ENCODE measurements at regions not wholly inside any gene's neighbourhood (a gene's known extent, or its start where the extent isn't known, plus 50 kb on each side); places are given as distances from the start of the nearest gene placed in this dataset.

GRCh38 chr1:229025576-229025975, 245.3 kb upstream of the RAB4A start:
- TF ChIP-seq CTCF (IDR thresholded peaks at IDR 0.05; ENCODE audit: low read depth, low read length): no peak
- H3K27ac ChIP-seq (ENCODE audit: low read depth, low read length): no peak overlapping the region
- H3K9me3 ChIP-seq (ENCODE audit: control insufficient read depth, insufficient read depth, low read length): no peaks in the 10 kb centered on the region
- no peak overlapping the region for H3K4me3 ChIP-seq (ENCODE audit: low read depth, low read length)
- no peak for DNase-seq (ENCODE audit: low read depth, low spot score)
- no peaks in the 10 kb centered on the region for H3K27me3 ChIP-seq (ENCODE audit: control insufficient read depth, insufficient read depth, low read length)
- ChIA-PET POLR2A (no interaction called here), CTCF (no interaction called here)

DNA sequence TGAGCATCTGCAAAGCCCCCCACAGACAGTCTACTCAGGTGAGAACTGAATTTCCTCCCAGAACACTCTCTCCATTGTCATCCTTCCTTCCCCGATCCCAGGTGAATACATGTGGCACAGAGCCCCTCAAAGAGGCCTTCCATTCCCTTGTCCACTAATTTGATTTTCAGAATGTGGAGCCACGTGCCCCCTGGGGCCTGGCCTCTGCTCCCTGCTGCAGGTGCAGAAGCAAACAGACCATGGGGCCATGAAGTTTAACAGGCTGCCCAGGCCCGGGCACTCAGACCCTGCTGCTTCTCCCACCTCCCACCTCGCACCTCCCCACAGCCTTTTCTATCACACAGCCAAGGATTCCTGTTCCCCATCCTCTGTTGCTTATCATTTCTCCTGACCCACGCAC, 243.8 kb upstream of the RAB4A start:
- Histone ChIP-seq H3K27me3 (ENCODE audit: control insufficient read depth, insufficient read depth, low read length) (no peaks in the 10 kb centered on the region), H3K9me3 (ENCODE audit: control insufficient read depth, insufficient read depth, low read length) (no peaks in the 10 kb centered on the region), H3K27ac (ENCODE audit: low read depth, low read length) (no peak overlapping the region), H3K4me3 (ENCODE audit: low read depth, low read length) (no peak overlapping the region)
- TF ChIP-seq CTCF (IDR thresholded peaks at IDR 0.05; ENCODE audit: low read depth, low read length): no peak
- CTCF ChIA-PET: interaction anchor here (0.6 kb wide), 1 partner anchor 1496 kb away, joined by 4 read pairs; no protein-coding TSS in a partner anchor
- no peak for DNase-seq (ENCODE audit: low read depth, low spot score)
- POLR2A ChIA-PET: no interaction called here

DNA sequence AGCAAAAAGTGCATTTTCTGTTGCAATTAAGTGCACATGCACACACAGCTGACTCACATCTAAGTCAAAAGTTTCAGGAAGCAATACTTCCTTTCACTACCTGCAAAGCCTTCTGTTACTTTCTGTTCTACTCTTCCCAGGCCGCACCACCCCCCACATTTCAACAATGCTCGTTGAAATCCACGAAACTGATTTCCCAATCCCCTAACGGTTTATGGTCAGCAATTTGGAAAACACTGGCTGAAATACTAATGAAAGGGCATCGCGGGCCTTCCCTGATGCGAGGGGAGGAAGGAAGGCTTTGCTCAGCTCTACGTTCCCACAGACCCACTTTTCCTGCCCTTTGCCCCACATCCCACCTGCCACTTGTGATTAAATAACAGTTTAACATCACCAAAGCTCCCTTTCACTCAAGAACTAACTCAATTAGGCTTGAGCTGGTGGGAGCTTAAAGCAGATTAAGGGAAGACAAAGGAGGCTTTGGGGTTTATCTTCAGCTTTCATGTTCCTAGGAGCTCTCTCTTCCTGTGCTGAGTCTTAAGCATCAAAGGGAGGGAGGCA, 243.2 kb upstream of the RAB4A start:
- ChIA-PET POLR2A (no interaction called here), CTCF (interaction anchor here (0.5 to 0.6 kb wide), 2 partner anchors 1131 to 1496 kb away, joined by 3 to 4 read pairs; no protein-coding TSS in a partner anchor)
- TF ChIP-seq CTCF (IDR thresholded peaks at IDR 0.05; ENCODE audit: low read depth, low read length): no peak
- H3K27me3 ChIP-seq (ENCODE audit: control insufficient read depth, insufficient read depth, low read length): peaks cover 2% of the 10 kb centered on the region
- no peaks in the 10 kb centered on the region for H3K9me3 ChIP-seq (ENCODE audit: control insufficient read depth, insufficient read depth, low read length)
- no peak for DNase-seq (ENCODE audit: low read depth, low spot score)
- no peak overlapping the region for H3K4me3 ChIP-seq (ENCODE audit: low read depth, low read length)
- H3K27ac ChIP-seq (ENCODE audit: low read depth, low read length): no peak overlapping the region

GRCh38 chr1:229028544-229028943, 242.4 kb upstream of the RAB4A start:
- POLR2A ChIA-PET: no interaction called here
- Histone ChIP-seq H3K27me3 (ENCODE audit: control insufficient read depth, insufficient read depth, low read length) (peaks cover 2% of the 10 kb centered on the region), H3K9me3 (ENCODE audit: control insufficient read depth, insufficient read depth, low read length) (no peaks in the 10 kb centered on the region), H3K4me3 (ENCODE audit: low read depth, low read length) (no peak overlapping the region), H3K27ac (ENCODE audit: low read depth, low read length) (no peak overlapping the region)
- DNase-seq (ENCODE audit: low read depth, low spot score): no peak
- CTCF ChIA-PET: no interaction called here
- TF ChIP-seq CTCF (IDR thresholded peaks at IDR 0.05; ENCODE audit: low read depth, low read length): no peak

DNA sequence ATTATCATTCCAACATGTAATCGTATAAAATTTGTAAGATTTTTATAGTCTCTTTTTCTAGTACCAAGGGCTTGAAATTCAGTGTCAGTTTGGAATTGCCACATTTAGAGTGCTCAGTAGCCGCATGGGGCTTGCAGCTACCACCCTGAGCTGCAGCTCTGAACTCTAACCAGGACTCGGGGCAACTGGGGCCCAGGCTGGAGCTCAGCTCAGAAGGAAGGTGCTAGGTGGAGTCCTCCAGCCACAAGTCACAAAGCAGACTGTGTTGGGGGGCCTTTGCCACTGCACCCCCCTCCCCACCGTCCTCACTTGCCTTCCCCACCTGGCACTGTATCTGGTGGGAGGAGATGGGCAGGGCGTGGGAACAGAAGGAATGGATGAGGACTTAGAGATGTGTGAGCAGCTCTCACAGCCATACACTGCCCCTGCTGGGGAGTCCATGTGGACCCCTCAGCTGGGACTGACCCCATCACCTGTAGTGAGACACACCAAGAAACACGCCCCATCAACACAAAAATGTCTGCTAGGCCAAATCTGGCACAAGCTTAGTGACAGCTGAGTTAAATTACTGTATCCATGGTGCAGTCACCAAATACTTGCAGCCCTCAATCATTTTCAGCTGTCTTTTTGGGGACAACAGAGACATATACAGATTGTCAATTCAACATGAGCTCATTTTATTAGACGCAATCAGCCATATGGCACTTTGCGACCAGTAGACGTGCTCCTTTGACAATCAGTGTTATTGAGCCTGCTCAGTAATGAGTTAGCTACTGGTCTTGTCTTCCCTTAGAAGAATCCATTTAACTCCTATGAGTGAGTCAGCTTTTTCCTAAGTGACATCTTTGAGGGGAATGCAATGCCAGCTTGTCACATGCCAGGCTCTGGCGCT, 241.7 kb upstream of the RAB4A start:
- Histone ChIP-seq H3K27ac (ENCODE audit: low read depth, low read length) (no peak overlapping the region), H3K9me3 (ENCODE audit: control insufficient read depth, insufficient read depth, low read length) (no peaks in the 10 kb centered on the region), H3K27me3 (ENCODE audit: control insufficient read depth, insufficient read depth, low read length) (peaks cover 6% of the 10 kb centered on the region), H3K4me3 (ENCODE audit: low read depth, low read length) (no peak overlapping the region)
- TF ChIP-seq CTCF (IDR thresholded peaks at IDR 0.05; ENCODE audit: low read depth, low read length): no peak
- no peak for DNase-seq (ENCODE audit: low read depth, low spot score)
- ChIA-PET CTCF (interaction anchor here (1.5 kb wide), 1 partner anchor 198 kb away, joined by 6 read pairs; no protein-coding TSS in a partner anchor), POLR2A (no interaction called here)

All from AG04450 (cell line).